HCT116 (cell line): ENCODE measurements at regions not wholly inside any gene's neighbourhood (a gene's known extent, or its start where the extent isn't known, plus 50 kb on each side); places are given as distances from the start of the nearest gene placed in this dataset.

Experiments
- ATAC-seq: fragments of 200-7000 bp; cut with Tn5 transposase; 2 replicates; pipeline ENCODE4 v1.9.1; 2020; ENCODE audit warnings: mild to moderate bottlenecking, moderate library complexity
- BruUV-seq: library from RNA; stranded (reverse); fragments of 400-500 nt; replicated peaks from 2 replicates; lab custom pipeline; 2021; lab: Mats Ljungman, UMichigan
- CTCF ChIA-PET: fragments of 300-600 bp; sonication (Branson Sonifier 250); formaldehyde crosslinking; loops from one replicate; lab custom pipeline; 2021; ENCODE audit warnings: antibody characterized with exemption; lab: Charles Lee
- POLR2A ChIA-PET: fragments of 300-600, 350-600 bp; sonication (Branson Sonifier 250); formaldehyde crosslinking; loops from one replicate; lab custom pipeline; 2021; ENCODE audit warnings: antibody characterized with exemption; lab: Charles Lee
- RAD21 ChIA-PET, 2 experiments: fragments of 300-600 bp; sonication (Branson Sonifier 250); formaldehyde crosslinking; loops; one replicate each; lab custom pipeline; 2023; ENCODE audit warnings: low total read pairs in 2 of 2; ENCODE audit not compliant: uncharacterized antibody in 2 of 2, unreplicated experiment in 2 of 2, low non-redundant PET in 1 of 2; lab: Charles Lee
- DNase-seq: peaks from one replicate; pipeline ENCODE4 v3.0.0-alpha.2; 2010; ENCODE audit warnings: low read depth, low spot score
- H2AFZ ChIP-seq: fragments of 200-600 bp; shearing (Covaris generic), sonication (generic); 2 replicates; pipeline ENCODE4 v1.6.1; 2017; ENCODE audit warnings: low read depth, mixed run types, mixed read lengths, antibody characterized with exemption, low read length; ENCODE audit not compliant: poor library complexity, severe bottlenecking
- H3K27ac ChIP-seq: 2 replicates; pipeline ENCODE4 v1.5.1; 2012; ENCODE audit warnings: low read depth, low read length
- H3K27me3 ChIP-seq: fragments of 200-600 bp; sonication (generic); 2 replicates; pipeline ENCODE4 v1.6.1; 2016; ENCODE audit warnings: mixed run types, low read length, mixed read lengths; ENCODE audit not compliant: insufficient read depth
- H3K36me3 ChIP-seq, 2 experiments: fragments of 200-500 bp in 1 of 2; fragments of 200-600 bp in 1 of 2; sonication (Bioruptor generic) in 1 of 2; sonication (generic) in 1 of 2; 2 replicates each; pipeline versions ENCODE4 v1.5.1 to v1.6.1; 2014 to 2016; ENCODE audit warnings: low read length in 2 of 2, inconsistent platforms in 1 of 2, mixed read lengths in 1 of 2, mixed run types in 1 of 2; ENCODE audit not compliant: insufficient read depth in 2 of 2, control insufficient read depth in 1 of 2
- H3K4me1 ChIP-seq, 2 experiments: fragments of 200-600 bp in 1 of 2; sonication (generic) in 1 of 2; 2 replicates each; pipeline versions ENCODE4 v1.5.1 to v1.6.1; 2012 to 2017; ENCODE audit warnings: low read length in 2 of 2, inconsistent platforms in 1 of 2, mild to moderate bottlenecking in 1 of 2, mixed read lengths in 1 of 2, mixed run types in 1 of 2, moderate library complexity in 1 of 2; ENCODE audit not compliant: insufficient read depth in 2 of 2, control insufficient read depth in 1 of 2
- H3K4me2 ChIP-seq: fragments of 200-600 bp; sonication (generic); 2 replicates; pipeline ENCODE4 v1.6.1; 2017; ENCODE audit warnings: mixed run types, low read length, mixed read lengths
- H3K4me3 ChIP-seq, 2 experiments: fragments of 200-600 bp in 1 of 2; sonication (generic) in 1 of 2; replicated peaks in 1 of 2; 2 replicates each; pipeline ENCODE4 v1.5.1; 2011 to 2016; ENCODE audit warnings: low read length in 2 of 2, control low read depth in 1 of 2, low read depth in 1 of 2, mild to moderate bottlenecking in 1 of 2, mixed read lengths in 1 of 2, mixed run types in 1 of 2
- H3K79me2 ChIP-seq: fragments of 200-600 bp; sonication (generic); 2 replicates; pipeline ENCODE4 v1.6.1; 2017; ENCODE audit warnings: mild to moderate bottlenecking, mixed run types, low read length, moderate library complexity, mixed read lengths; ENCODE audit not compliant: insufficient read depth
- H3K9ac ChIP-seq: fragments of 200-600 bp; sonication (generic); 2 replicates; pipeline ENCODE4 v1.6.1; 2016; ENCODE audit warnings: low read length, mixed read lengths
- H3K9me2 ChIP-seq: fragments of 200-600 bp; sonication (generic), shearing (Covaris generic); 2 replicates; pipeline ENCODE4 v1.6.1; 2017; ENCODE audit warnings: mixed run types, mild to moderate bottlenecking, moderate library complexity; ENCODE audit not compliant: insufficient read depth
- H3K9me3 ChIP-seq, 2 experiments: fragments of 200-500 bp in 1 of 2; fragments of 200-600 bp in 1 of 2; sonication (Bioruptor generic) in 1 of 2; sonication (generic) in 1 of 2; 2 replicates each; pipeline ENCODE4 v1.6.1; 2014 to 2017; ENCODE audit warnings: low read length in 2 of 2, mixed read lengths in 2 of 2, inconsistent platforms in 1 of 2, low read depth in 1 of 2, mild to moderate bottlenecking in 1 of 2, mixed run types in 1 of 2, moderate library complexity in 1 of 2; ENCODE audit not compliant: control insufficient read depth in 1 of 2, insufficient read depth in 1 of 2
- H4K20me1 ChIP-seq: fragments of 200-600 bp; sonication (generic), shearing (Covaris generic); 2 replicates; pipeline ENCODE4 v1.6.1; 2017; ENCODE audit warnings: mixed run types, mild to moderate bottlenecking, moderate library complexity; ENCODE audit not compliant: insufficient read depth
- CBX3 ChIP-seq: IDR thresholded peaks from 2 replicates; pipeline ENCODE4 v1.6.1; 2012; ENCODE audit warnings: low read depth
- CEBPB ChIP-seq: IDR thresholded peaks from 2 replicates; pipeline ENCODE4 v1.6.1; 2012; ENCODE audit warnings: low read depth
- EGR1 ChIP-seq: IDR thresholded peaks from 2 replicates; pipeline ENCODE4 v1.6.1; 2012; ENCODE audit warnings: low read depth
- ELF1 ChIP-seq: IDR thresholded peaks from 2 replicates; pipeline ENCODE4 v1.6.1; 2012; ENCODE audit warnings: low read depth, borderline replicate concordance
- EZH2 ChIP-seq: fragments of 200-600 bp; sonication (generic); IDR thresholded peaks from 2 replicates; pipeline ENCODE4 v1.6.1; 2017; ENCODE audit warnings: antibody characterized with exemption, mixed run types
- EZH2phosphoT487 ChIP-seq: fragments of 200-600 bp; IDR thresholded peaks from 2 replicates; pipeline ENCODE4 v1.6.1; 2018; ENCODE audit warnings: antibody characterized with exemption, borderline replicate concordance
- JUND ChIP-seq: IDR thresholded peaks from 2 replicates; pipeline ENCODE4 v1.6.1; 2012
- POLR2A ChIP-seq: IDR thresholded peaks from 2 replicates; pipeline ENCODE4 v1.7.0; 2011; ENCODE audit warnings: borderline replicate concordance; ENCODE audit not compliant: insufficient read depth, insufficient read length; ENCODE audit errors: extremely low read depth
- POLR2AphosphoS5 ChIP-seq: IDR thresholded peaks from 2 replicates; pipeline ENCODE4 v1.6.1; 2011; ENCODE audit warnings: mild to moderate bottlenecking, low read depth, low read length, moderate library complexity
- RAD21 ChIP-seq: IDR thresholded peaks from 2 replicates; pipeline ENCODE4 v1.6.1; 2012; ENCODE audit warnings: low read depth, mild to moderate bottlenecking
- SIN3A ChIP-seq: IDR thresholded peaks from 2 replicates; pipeline ENCODE4 v1.6.1; 2012; ENCODE audit warnings: low read depth
- SP1 ChIP-seq: IDR thresholded peaks from 2 replicates; pipeline ENCODE4 v1.6.1; 2012; ENCODE audit warnings: low read depth
- SRF ChIP-seq: IDR thresholded peaks from 2 replicates; pipeline ENCODE4 v1.6.1; 2012; ENCODE audit warnings: low read depth
- TCF7L2 ChIP-seq: IDR thresholded peaks from 2 replicates; pipeline ENCODE4 v1.7.0; 2011; ENCODE audit warnings: borderline replicate concordance, inconsistent platforms; ENCODE audit not compliant: insufficient read depth, insufficient read length; ENCODE audit errors: extremely low read depth
- YY1 ChIP-seq: IDR thresholded peaks from 2 replicates; pipeline ENCODE4 v1.6.1; 2011; ENCODE audit warnings: low read length, low read depth, moderate library complexity, mild to moderate bottlenecking; ENCODE audit not compliant: insufficient replicate concordance; ENCODE audit errors: extremely low read depth
- ZFX ChIP-seq: fragments of 450-650 bp; IDR thresholded peaks from 2 replicates; pipeline ENCODE4 v1.6.1; 2017
- ZNF274 ChIP-seq: fragments of 200-500 bp; sonication (Bioruptor generic); IDR thresholded peaks from 2 replicates; pipeline ENCODE4 v1.6.1; 2014; ENCODE audit warnings: mild to moderate bottlenecking, low read depth, low read length, inconsistent platforms
- intact Hi-C: fragments of 100-400 bp; cut with micrococcal nuclease; formaldehyde crosslinking; loops from 2 replicates; pipeline ENCODE4 v1.10.0; 2022
- TF ChIP-seq, protein P1 (sequence below): IDR thresholded peaks from 2 replicates; pipeline ENCODE4 v1.6.1; 2012; ENCODE audit warnings: low read depth
- TF ChIP-seq, protein P2 (sequence below): IDR thresholded peaks from 2 replicates; pipeline ENCODE4 v1.6.1; 2012
- TF ChIP-seq, protein P3 (sequence below), 3 experiments: fragments of 200-600 bp in 1 of 3; sonication (generic) in 1 of 3; IDR thresholded peaks in 2 of 3; conservative IDR thresholded peaks in 1 of 3; 2 replicates each; pipeline ENCODE4 v1.5.1; 2012 to 2017; ENCODE audit warnings: low read depth in 2 of 3, low read length in 2 of 3, antibody characterized with exemption in 1 of 3, borderline replicate concordance in 1 of 3, control low read depth in 1 of 3, mild to moderate bottlenecking in 1 of 3, mixed read lengths in 1 of 3, mixed run types in 1 of 3, moderate library complexity in 1 of 3; ENCODE audit not compliant: insufficient read depth in 1 of 3

DNA sequence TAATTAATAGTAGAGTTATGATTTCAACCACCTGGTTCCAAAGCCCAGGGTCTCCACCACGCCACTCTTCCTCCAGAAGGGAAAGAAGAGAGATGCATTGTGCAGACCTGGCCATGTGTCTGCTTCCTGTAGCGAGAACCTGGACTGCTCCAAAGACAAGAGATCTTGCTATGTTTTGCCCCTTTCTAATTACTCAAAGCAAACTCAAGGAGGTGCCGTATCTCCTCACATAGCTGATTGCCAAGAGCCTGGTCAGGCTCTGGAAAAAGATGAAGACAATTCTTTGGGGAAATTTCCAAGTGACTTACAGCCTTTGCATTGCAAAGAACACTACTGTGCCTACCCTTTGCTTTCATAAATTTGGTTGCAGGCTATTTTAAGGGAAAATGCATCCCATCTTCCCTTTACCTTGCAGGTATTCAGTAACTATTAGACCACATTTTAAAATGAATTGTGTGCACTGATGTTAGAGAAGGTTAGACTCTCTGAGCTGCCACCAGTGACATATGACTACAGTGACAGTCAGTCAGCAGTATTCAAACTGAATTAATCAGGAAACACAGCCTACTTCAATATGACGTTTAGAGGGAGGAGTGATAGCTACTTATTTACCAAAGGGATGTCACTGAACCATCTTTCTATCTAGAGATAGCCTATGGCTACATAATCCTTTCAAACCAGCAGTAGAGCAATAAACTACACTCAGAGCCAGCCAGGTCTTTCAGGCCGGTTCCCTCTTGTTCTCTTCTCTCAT lies 842.1 kb upstream of the FANCL start:
- Histone ChIP-seq H3K4me1 (no peaks in the 10 kb centered on the region), H3K27me3 (no peaks in the 10 kb centered on the region), H3K4me2 (no peak overlapping the region), H3K4me3 (no peak overlapping the region), H3K9me2 (no peaks in the 10 kb centered on the region), H2AFZ (no peak overlapping the region), H3K9ac (no peak overlapping the region), H3K9me3 (no peaks in the 10 kb centered on the region), H3K36me3 (no peaks in the 10 kb centered on the region), H4K20me1 (no peaks in the 10 kb centered on the region; the same call in 1 of the 2 replicates), H3K27ac (no peak overlapping the region), H3K79me2 (no peaks in the 10 kb centered on the region)
- ChIA-PET CTCF (no interaction called here), RAD21 (no interaction called here), POLR2A (no interaction called here)
- no peak for ATAC-seq
- intact Hi-C loops, result no loop called here
- no peak for DNase-seq
- TF ChIP-seq EZH2 (no peak), EGR1 (no peak), RAD21 (no peak), SIN3A (no peak), POLR2AphosphoS5 (no peak), EZH2phosphoT487 (no peak), SRF (no peak), ZFX (no peak), POLR2A (no peak), JUND (no peak), YY1 (no peak), CEBPB (no peak), SP1 (no peak), ZNF274 (no peak), TCF7L2 (no peak), CBX3 (no peak), ELF1 (no peak)
- TF ChIP-seq, protein P1, sequence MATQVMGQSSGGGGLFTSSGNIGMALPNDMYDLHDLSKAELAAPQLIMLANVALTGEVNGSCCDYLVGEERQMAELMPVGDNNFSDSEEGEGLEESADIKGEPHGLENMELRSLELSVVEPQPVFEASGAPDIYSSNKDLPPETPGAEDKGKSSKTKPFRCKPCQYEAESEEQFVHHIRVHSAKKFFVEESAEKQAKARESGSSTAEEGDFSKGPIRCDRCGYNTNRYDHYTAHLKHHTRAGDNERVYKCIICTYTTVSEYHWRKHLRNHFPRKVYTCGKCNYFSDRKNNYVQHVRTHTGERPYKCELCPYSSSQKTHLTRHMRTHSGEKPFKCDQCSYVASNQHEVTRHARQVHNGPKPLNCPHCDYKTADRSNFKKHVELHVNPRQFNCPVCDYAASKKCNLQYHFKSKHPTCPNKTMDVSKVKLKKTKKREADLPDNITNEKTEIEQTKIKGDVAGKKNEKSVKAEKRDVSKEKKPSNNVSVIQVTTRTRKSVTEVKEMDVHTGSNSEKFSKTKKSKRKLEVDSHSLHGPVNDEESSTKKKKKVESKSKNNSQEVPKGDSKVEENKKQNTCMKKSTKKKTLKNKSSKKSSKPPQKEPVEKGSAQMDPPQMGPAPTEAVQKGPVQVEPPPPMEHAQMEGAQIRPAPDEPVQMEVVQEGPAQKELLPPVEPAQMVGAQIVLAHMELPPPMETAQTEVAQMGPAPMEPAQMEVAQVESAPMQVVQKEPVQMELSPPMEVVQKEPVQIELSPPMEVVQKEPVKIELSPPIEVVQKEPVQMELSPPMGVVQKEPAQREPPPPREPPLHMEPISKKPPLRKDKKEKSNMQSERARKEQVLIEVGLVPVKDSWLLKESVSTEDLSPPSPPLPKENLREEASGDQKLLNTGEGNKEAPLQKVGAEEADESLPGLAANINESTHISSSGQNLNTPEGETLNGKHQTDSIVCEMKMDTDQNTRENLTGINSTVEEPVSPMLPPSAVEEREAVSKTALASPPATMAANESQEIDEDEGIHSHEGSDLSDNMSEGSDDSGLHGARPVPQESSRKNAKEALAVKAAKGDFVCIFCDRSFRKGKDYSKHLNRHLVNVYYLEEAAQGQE, result no peak
- TF ChIP-seq, protein P2, sequence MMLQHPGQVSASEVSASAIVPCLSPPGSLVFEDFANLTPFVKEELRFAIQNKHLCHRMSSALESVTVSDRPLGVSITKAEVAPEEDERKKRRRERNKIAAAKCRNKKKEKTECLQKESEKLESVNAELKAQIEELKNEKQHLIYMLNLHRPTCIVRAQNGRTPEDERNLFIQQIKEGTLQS, result no peak
- TF ChIP-seq, protein P3, sequence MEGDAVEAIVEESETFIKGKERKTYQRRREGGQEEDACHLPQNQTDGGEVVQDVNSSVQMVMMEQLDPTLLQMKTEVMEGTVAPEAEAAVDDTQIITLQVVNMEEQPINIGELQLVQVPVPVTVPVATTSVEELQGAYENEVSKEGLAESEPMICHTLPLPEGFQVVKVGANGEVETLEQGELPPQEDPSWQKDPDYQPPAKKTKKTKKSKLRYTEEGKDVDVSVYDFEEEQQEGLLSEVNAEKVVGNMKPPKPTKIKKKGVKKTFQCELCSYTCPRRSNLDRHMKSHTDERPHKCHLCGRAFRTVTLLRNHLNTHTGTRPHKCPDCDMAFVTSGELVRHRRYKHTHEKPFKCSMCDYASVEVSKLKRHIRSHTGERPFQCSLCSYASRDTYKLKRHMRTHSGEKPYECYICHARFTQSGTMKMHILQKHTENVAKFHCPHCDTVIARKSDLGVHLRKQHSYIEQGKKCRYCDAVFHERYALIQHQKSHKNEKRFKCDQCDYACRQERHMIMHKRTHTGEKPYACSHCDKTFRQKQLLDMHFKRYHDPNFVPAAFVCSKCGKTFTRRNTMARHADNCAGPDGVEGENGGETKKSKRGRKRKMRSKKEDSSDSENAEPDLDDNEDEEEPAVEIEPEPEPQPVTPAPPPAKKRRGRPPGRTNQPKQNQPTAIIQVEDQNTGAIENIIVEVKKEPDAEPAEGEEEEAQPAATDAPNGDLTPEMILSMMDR (IDR thresholded peaks at IDR 0.05 in 2 of 3, conservative IDR thresholded peaks at IDR 0.05 in 1 of 3; ENCODE audit: borderline replicate concordance in 1 of 3, insufficient read depth in 1 of 3, low read depth in 2 of 3, low read length in 2 of 3), result no peak
- no TSS peak for BruUV-seq
